ENCODE measurements at regions not wholly inside any gene's neighbourhood (a gene's known extent, or its start where the extent isn't known, plus 50 kb on each side); places are given as distances from the start of the nearest gene placed in this dataset.
A peak's percentile ranks its signal among the peaks of the same experiment; 100 is the strongest.
"Not testable (repeated sequence)": the region's sequence is repeated elsewhere in the genome, so short reads cannot be mapped to it uniquely, and the experiment has no call there.

DNA sequence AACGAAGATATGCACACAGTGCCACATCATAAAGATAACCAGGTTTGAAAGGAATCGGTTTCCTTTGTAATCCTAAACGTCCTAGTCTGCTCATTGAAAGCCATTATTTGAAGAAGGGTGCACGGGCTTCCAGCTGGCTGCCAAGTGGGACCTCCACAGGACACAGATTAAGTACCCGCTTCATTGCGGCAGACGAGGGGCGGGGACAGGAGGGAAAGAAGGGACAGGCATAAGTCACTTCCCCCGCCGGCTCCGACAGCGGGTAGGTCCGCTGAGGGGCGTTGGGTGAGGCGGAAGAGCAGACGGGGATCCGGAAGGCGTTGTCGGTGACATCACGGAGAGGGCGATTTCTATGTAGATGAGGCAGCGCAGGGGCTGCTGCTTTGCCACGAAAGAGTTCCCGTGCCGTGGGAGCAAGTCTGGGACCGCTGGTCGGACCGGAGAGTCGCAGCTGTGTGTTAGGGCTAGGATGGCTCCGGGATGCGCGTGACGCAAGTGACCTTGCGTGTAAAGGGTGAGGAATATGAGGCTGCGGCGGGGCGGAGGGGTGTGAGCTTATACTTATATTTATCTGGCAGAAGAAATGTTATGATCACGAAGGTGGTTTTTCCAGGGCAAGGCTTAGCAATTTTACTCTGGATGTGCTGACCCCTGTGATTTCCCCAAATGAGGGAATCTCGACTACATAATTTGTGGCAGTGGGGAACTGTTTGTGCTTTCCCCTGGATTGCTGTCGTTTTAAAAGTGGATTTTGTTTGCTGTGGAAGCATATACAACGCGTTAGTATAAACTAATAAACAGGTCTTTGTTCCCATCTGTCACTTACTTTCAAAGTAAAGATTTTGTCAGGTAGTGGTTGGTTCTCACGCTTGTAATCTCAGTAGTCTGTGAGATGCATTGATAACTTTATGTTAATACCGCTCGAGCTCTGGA lies 80.7 kb downstream of the PPIAL4G start:
- DNase-seq (peak; percentile 74 to 87 (median 83)), ATAC-seq (peak; percentile 92 to 96 (median 94))
- under 1% methylated on average over 34 of the region's 45 CpGs for WGBS (ENCODE audit: insufficient coverage, low coverage, low lambda C conversion rate, missing lambda C conversion rate)
- H3K9me3 ChIP-seq; H3K4me1 ChIP-seq; intact Hi-C loops (cut with DNase I); H3K27me3 ChIP-seq; H3K36me3 ChIP-seq: not testable (repeated sequence)
- Histone ChIP-seq H3K4me3 (peak overlapping the region; percentile 19 to 62 (median 53)), H3K27ac (peak overlapping the region; percentile 4 to 57 (median 45))
- peak; percentile 71 for TF ChIP-seq POLR2A (IDR thresholded peaks at IDR 0.05)

DNA sequence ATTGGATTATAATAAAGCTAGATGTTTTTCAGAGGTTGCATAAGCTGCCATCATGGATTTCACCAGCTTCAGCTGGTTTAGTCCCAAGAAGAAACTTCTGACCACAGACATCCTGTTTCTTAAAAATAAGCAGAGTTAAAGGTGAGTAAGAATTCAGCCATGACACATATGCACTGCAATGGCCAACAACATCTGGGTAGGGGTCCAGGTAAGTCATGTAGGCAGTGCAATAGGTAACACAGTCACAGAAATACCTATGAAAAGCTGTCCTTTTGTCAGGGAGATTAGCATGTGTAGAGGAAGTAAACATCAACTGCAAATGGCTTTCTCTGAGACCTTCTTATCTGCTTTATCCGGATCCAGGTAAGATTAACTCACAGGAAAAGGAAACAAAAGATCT lies 85.6 kb downstream of the PPIAL4G start:
- intact Hi-C loops (cut with DNase I); H3K4me1 ChIP-seq; H3K27ac ChIP-seq; H3K4me3 ChIP-seq; DNase-seq; H3K36me3 ChIP-seq; H3K9me3 ChIP-seq; H3K27me3 ChIP-seq; ATAC-seq: not testable (repeated sequence)
- 44% methylated on average over 1 of the region's 1 CpG for WGBS (ENCODE audit: insufficient coverage, low coverage, low lambda C conversion rate, missing lambda C conversion rate)

DNA sequence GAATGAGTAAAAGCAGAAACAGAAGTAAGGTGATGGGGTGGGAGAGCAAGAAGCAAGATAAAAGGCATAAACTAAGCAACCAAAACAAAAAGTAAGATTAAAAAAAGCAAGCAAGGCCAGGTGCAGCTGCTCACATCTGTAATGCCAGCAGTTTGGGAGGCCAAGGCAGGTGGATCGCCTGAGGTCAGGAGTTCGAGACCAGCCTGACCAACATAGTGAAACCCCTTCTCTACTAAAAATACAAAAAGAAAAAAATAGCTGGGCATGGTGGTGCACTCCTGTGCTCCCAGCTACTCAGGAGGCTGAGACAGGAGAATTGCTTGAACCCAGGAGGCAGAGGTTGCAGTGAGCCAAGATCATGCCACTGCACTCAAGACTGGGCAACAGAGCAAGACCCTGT lies 90.6 kb downstream of the PPIAL4G start:
- H3K4me3 ChIP-seq; H3K27me3 ChIP-seq; H3K36me3 ChIP-seq; intact Hi-C loops (cut with DNase I); H3K9me3 ChIP-seq; H3K4me1 ChIP-seq; DNase-seq; H3K27ac ChIP-seq; ATAC-seq: not testable (repeated sequence)
- WGBS (ENCODE audit: insufficient coverage, low coverage, low lambda C conversion rate, missing lambda C conversion rate), result 80% methylated on average over 2 of the region's 2 CpGs

DNA sequence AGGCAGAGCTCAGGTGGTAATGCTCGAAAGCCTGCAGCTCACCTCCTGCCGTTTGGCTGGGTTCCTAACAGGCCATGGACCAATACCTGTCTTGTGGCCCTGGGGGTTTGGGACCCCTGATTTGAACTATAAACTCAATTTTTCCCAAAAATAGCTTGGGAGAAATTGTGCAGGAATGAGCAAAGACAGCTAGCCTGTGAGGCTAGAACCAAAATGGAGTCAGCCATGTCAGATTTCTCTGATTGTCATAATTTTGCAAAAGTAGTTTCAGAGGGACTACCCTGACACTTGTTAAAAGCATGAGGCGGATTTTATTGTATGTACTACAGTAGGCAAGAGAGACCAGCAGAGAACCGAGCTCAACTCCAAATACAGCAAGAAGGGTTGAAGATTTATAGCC lies 91.8 kb downstream of the PPIAL4G start:
- 71% methylated on average over 4 of the region's 4 CpGs for WGBS (ENCODE audit: insufficient coverage, low coverage, low lambda C conversion rate, missing lambda C conversion rate)
- intact Hi-C loops (cut with DNase I); H3K4me3 ChIP-seq; H3K27ac ChIP-seq; DNase-seq; H3K9me3 ChIP-seq; H3K36me3 ChIP-seq; ATAC-seq; H3K27me3 ChIP-seq; H3K4me1 ChIP-seq: not testable (repeated sequence)

DNA sequence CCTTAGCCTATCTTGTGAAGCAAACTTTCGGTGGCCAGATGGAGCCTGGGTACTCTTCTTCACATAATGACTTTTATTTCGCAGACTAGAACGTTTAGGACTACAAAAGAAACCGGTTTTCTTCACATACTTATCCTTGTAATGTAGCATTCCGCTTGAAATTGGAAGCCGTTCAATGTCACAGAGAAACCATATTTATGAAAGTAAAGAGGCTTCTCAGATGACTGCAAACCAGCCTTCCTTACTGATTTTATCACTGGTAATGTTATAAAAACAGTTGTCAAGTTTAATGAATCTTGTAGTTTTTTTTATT lies 94.1 kb downstream of the PPIAL4G start:
- 28% methylated on average over 6 of the region's 6 CpGs for WGBS (ENCODE audit: insufficient coverage, low coverage, low lambda C conversion rate, missing lambda C conversion rate)
- no peaks in the 10 kb centered on the region for H3K4me1 ChIP-seq
- H3K27ac ChIP-seq, result peak overlapping the region; percentile 72 to 84 (median 83)
- intact Hi-C loops (cut with DNase I), result no loop called here
- no peak for DNase-seq
- H3K36me3 ChIP-seq, result no peaks in the 10 kb centered on the region
- no peak for TF ChIP-seq POLR2A (IDR thresholded peaks at IDR 0.05)
- TF ChIP-seq, protein P1, sequence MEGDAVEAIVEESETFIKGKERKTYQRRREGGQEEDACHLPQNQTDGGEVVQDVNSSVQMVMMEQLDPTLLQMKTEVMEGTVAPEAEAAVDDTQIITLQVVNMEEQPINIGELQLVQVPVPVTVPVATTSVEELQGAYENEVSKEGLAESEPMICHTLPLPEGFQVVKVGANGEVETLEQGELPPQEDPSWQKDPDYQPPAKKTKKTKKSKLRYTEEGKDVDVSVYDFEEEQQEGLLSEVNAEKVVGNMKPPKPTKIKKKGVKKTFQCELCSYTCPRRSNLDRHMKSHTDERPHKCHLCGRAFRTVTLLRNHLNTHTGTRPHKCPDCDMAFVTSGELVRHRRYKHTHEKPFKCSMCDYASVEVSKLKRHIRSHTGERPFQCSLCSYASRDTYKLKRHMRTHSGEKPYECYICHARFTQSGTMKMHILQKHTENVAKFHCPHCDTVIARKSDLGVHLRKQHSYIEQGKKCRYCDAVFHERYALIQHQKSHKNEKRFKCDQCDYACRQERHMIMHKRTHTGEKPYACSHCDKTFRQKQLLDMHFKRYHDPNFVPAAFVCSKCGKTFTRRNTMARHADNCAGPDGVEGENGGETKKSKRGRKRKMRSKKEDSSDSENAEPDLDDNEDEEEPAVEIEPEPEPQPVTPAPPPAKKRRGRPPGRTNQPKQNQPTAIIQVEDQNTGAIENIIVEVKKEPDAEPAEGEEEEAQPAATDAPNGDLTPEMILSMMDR (IDR thresholded peaks at IDR 0.05), result no peak
- ATAC-seq, result no peak
- no peaks in the 10 kb centered on the region for H3K27me3 ChIP-seq
- peak overlapping the region; percentile 39 to 59 (median 56) for H3K4me3 ChIP-seq
- no peaks in the 10 kb centered on the region for H3K9me3 ChIP-seq

DNA sequence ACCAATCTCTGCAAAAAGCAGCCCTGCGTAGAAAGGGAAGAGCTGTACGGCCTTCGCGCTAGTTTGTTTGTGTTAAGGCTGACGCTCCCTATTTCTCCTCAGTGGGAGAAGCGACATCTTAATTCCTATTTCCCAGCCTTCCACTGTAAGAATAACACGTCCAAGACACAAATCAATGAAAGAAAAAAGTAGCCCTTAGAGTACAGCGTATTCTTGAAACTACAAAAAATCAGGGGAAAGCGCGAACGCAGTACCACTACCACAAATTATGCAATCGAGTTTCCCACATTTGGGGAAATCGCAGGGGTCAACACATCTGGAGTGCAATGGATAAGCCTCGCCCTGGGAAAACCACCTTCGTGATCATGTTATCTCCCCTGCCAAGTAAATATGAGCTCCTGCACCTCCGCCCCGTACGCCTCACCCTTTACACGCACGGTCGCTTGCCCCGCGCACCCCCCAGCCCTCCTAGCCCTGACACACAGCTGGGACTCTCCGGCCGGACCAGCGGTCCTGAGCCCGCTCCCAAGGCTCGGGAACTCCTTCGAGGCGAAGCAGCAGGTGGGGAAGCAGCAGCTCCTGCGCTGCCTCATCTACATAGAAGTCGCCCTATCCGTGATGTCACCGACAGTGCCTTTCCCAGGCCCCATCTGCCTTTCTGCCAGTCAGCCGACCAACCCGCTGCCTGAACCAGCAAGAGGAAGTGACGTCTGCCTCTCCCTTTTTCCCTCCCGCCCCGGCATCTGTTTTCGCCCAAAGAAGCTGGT lies 94.7 kb downstream of the PPIAL4G start:
- TF ChIP-seq, protein P1 (IDR thresholded peaks at IDR 0.05), result no peak
- peak; percentile 61 for TF ChIP-seq POLR2A (IDR thresholded peaks at IDR 0.05)
- no peaks in the 10 kb centered on the region for H3K9me3 ChIP-seq
- DNase-seq, result peak; percentile 87 to 90 (median 89)
- H3K27me3 ChIP-seq, result no peaks in the 10 kb centered on the region
- intact Hi-C loops (cut with DNase I), result no loop called here
- H3K36me3 ChIP-seq, result no peaks in the 10 kb centered on the region
- peak overlapping the region; percentile 72 to 84 (median 83) for H3K27ac ChIP-seq
- ATAC-seq, result peak; percentile 93 to 97 (median 96)
- peak overlapping the region; percentile 39 to 59 (median 56) for H3K4me3 ChIP-seq
- WGBS (ENCODE audit: insufficient coverage, low coverage, low lambda C conversion rate, missing lambda C conversion rate), result 14% methylated on average over 19 of the region's 40 CpGs
- no peaks in the 10 kb centered on the region for H3K4me1 ChIP-seq

DNA sequence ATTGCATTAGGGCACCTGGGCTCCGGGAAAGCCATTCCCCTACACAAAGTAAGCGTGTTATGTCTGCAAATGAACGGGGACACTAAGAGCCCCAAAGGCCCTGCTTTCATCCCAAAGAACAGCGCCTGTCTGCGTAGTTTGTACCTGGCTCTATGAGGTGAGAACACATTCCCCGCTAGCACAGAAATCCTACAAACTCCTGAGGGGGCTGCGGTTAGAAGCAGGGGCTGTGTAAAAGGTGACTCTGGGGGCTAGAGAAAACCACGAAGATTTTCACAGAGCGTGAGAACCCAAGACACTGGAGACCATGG lies 95.2 kb downstream of the PPIAL4G start:
- WGBS (ENCODE audit: insufficient coverage, low coverage, low lambda C conversion rate, missing lambda C conversion rate), result 51% methylated on average over 4 of the region's 9 CpGs
- H3K9me3 ChIP-seq; DNase-seq; ATAC-seq; H3K27me3 ChIP-seq; H3K36me3 ChIP-seq; intact Hi-C loops (cut with DNase I); H3K4me1 ChIP-seq: not testable (repeated sequence)
- Histone ChIP-seq H3K27ac (peak overlapping the region; percentile 72 to 84 (median 83)), H3K4me3 (peak overlapping the region in 1 of 3 donors; percentile 56)

DNA sequence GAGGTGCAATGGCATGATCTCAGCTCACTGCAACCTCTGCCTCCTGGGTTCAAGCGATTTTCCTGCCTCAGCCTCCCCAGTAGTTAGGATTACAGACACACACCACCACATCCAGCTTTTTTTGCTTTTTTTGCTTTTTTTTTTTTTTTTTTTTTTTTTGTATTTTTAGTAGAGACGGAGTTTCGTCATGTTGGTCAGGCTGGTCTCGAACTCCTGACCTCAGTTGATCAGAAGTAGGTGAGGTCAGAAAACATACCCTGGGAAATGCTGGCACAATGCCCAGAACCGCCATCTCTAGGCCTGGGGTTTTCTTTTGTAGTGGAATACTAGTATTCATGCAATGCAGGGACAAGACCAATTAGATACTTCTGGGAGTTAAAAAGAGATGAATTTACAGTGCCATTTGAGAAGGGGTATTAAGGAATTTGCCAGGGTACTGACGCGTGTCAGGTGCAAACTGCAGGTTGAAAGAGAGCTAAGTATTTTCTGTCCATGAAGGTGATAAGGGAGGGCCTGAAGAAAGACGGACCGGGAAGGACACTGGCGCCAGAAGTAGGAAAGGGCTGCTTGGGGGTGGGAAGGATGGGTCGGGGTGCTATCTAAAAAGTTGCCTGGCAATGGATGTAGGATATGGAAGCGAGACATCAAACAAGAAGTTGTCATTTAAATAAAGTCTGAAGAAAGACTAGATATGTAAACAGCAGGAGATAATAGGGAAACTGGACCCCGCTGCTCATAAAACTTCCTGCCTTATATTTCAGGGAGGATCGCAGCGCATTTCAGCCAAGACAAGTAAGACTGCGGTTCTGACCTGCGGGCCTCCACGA lies 95.8 kb downstream of the PPIAL4G start:
- DNase-seq; H3K27me3 ChIP-seq; H3K4me3 ChIP-seq; H3K9me3 ChIP-seq; intact Hi-C loops (cut with DNase I); H3K4me1 ChIP-seq; H3K36me3 ChIP-seq; ATAC-seq; H3K27ac ChIP-seq: not testable (repeated sequence)
- 74% methylated on average over 14 of the region's 18 CpGs for WGBS (ENCODE audit: insufficient coverage, low coverage, low lambda C conversion rate, missing lambda C conversion rate)

Data from right lobe of liver (tissue), 6 donors.